ENCODE measurements at regions not wholly inside any gene's neighbourhood (a gene's known extent, or its start where the extent isn't known, plus 50 kb on each side); places are given as distances from the start of the nearest gene placed in this dataset.
A peak's percentile ranks its signal among the peaks of the same experiment; 100 is the strongest.
"Not testable (repeated sequence)": the region's sequence is repeated elsewhere in the genome, so short reads cannot be mapped to it uniquely, and the experiment has no call there.

- DNase-seq (ENCODE audit: low spot score) (no peak), ATAC-seq (ENCODE audit: insufficient number of reproducible peaks, low FRiP score, low read depth) (no peak)
- no peaks in the 10 kb centered on the region for H3K36me3 ChIP-seq
- H3K4me1 ChIP-seq (ENCODE audit: control insufficient read depth in 1 of 2, low read depth in 2 of 2): no peaks in the 10 kb centered on the region
- H3K27me3 ChIP-seq (replicated peaks; ENCODE audit: insufficient read depth): no peaks in the 10 kb centered on the region
- no peak for TF ChIP-seq CTCF (IDR thresholded peaks at IDR 0.05)
- H3K4me3 ChIP-seq: no peak overlapping the region
- no peaks in the 10 kb centered on the region for H3K9me3 ChIP-seq
- H3K27ac ChIP-seq: peak overlapping the region in 1 of 2 donors; percentile 21
These were observed 211.3 kb upstream of the IRX4 start for GRCh38 chr5:2093859-2094615.

GRCh38 chr5:2091921-2092320 lies 209.2 kb upstream of the IRX4 start:
- no peaks in the 10 kb centered on the region for H3K27me3 ChIP-seq (replicated peaks; ENCODE audit: insufficient read depth)
- no peak overlapping the region for H3K4me3 ChIP-seq
- ATAC-seq (ENCODE audit: insufficient number of reproducible peaks, low FRiP score, low read depth) (no peak), DNase-seq (ENCODE audit: low spot score) (no peak)
- H3K27ac ChIP-seq: no peak overlapping the region
- H3K36me3 ChIP-seq: no peaks in the 10 kb centered on the region
- H3K9me3 ChIP-seq: no peaks in the 10 kb centered on the region
- H3K4me1 ChIP-seq (ENCODE audit: control insufficient read depth in 1 of 2, low read depth in 2 of 2): no peaks in the 10 kb centered on the region
- TF ChIP-seq CTCF (IDR thresholded peaks at IDR 0.05): no peak

GRCh38 chr5:2087980-2088379 lies 205.3 kb upstream of the IRX4 start:
- ATAC-seq (ENCODE audit: insufficient number of reproducible peaks, low FRiP score, low read depth) (no peak), DNase-seq (ENCODE audit: low spot score) (no peak)
- Histone ChIP-seq H3K27me3 (replicated peaks; ENCODE audit: insufficient read depth) (no peaks in the 10 kb centered on the region), H3K4me3 (no peak overlapping the region), H3K27ac (no peak overlapping the region), H3K36me3 (no peaks in the 10 kb centered on the region), H3K4me1 (ENCODE audit: control insufficient read depth in 1 of 2, low read depth in 2 of 2) (no peaks in the 10 kb centered on the region), H3K9me3 (no peaks in the 10 kb centered on the region)
- TF ChIP-seq CTCF (IDR thresholded peaks at IDR 0.05): no peak

GRCh38 chr5:2075365-2075764 lies 192.6 kb upstream of the IRX4 start:
- H3K4me3 ChIP-seq: no peak overlapping the region
- no peak for ATAC-seq (ENCODE audit: insufficient number of reproducible peaks, low FRiP score, low read depth)
- TF ChIP-seq CTCF (IDR thresholded peaks at IDR 0.05): no peak
- H3K27me3 ChIP-seq (replicated peaks; ENCODE audit: insufficient read depth): no peaks in the 10 kb centered on the region
- H3K4me1 ChIP-seq (ENCODE audit: control insufficient read depth in 1 of 2, low read depth in 2 of 2): no peaks in the 10 kb centered on the region
- H3K9me3 ChIP-seq: no peaks in the 10 kb centered on the region
- no peaks in the 10 kb centered on the region for H3K36me3 ChIP-seq
- no peak for DNase-seq (ENCODE audit: low spot score)
- no peak overlapping the region for H3K27ac ChIP-seq

GRCh38 chr5:2071562-2071961 lies 188.8 kb upstream of the IRX4 start:
- H3K27me3 ChIP-seq (replicated peaks; ENCODE audit: insufficient read depth): no peaks in the 10 kb centered on the region
- ATAC-seq (ENCODE audit: insufficient number of reproducible peaks, low FRiP score, low read depth): no peak
- H3K4me3 ChIP-seq: no peak overlapping the region
- no peaks in the 10 kb centered on the region for H3K9me3 ChIP-seq
- no peak for DNase-seq (ENCODE audit: low spot score)
- H3K27ac ChIP-seq: no peak overlapping the region
- no peaks in the 10 kb centered on the region for H3K36me3 ChIP-seq
- no peaks in the 10 kb centered on the region for H3K4me1 ChIP-seq (ENCODE audit: control insufficient read depth in 1 of 2, low read depth in 2 of 2)
- TF ChIP-seq CTCF (IDR thresholded peaks at IDR 0.05): no peak

- not testable (repeated sequence) for H3K36me3 ChIP-seq; H3K9me3 ChIP-seq; H3K27me3 ChIP-seq (replicated peaks; ENCODE audit: insufficient read depth); ATAC-seq (ENCODE audit: insufficient number of reproducible peaks, low FRiP score, low read depth); H3K27ac ChIP-seq; DNase-seq (ENCODE audit: low spot score); H3K4me1 ChIP-seq (ENCODE audit: control insufficient read depth in 1 of 2, low read depth in 2 of 2); H3K4me3 ChIP-seq
These were observed 188.1 kb upstream of the IRX4 start for GRCh38 chr5:2070787-2071186.
